GM19397 (cell line): ENCODE measurements at regions not wholly inside any gene's neighbourhood (a gene's known extent, or its start where the extent isn't known, plus 50 kb on each side); places are given as distances from the start of the nearest gene placed in this dataset.

Experiments
- ATAC-seq: cut with Tn5 transposase; IDR thresholded peaks from one replicate; pipeline ENCODE4 v1.9.1; 2021; ENCODE audit warnings: mild to moderate bottlenecking, moderate library complexity; ENCODE audit not compliant: unreplicated experiment

GRCh38 chr12:34340534-34341361, 318.5 kb downstream of the ALG10 start:
- ATAC-seq = no peak

GRCh38 chr12:34341362-34341733, 319.1 kb downstream of the ALG10 start:
- no peak for ATAC-seq

GRCh38 chr12:34342048-34342447, 319.8 kb downstream of the ALG10 start:
- no peak for ATAC-seq

GRCh38 chr12:34343345-34343744, 321.0 kb downstream of the ALG10 start:
- ATAC-seq = no peak

GRCh38 chr12:34343766-34344165, 321.5 kb downstream of the ALG10 start:
- no peak for ATAC-seq

- ATAC-seq = no peak
These were observed 322.7 kb downstream of the ALG10 start for GRCh38 chr12:34344851-34345522.

GRCh38 chr12:34345801-34346200, 323.5 kb downstream of the ALG10 start:
- ATAC-seq = no peak

- ATAC-seq = no peak
These were observed 324.2 kb downstream of the ALG10 start for GRCh38 chr12:34346372-34347034.

GRCh38 chr12:34347367-34347766, 325.1 kb downstream of the ALG10 start:
- ATAC-seq = no peak

- no peak for ATAC-seq
These were observed 325.8 kb downstream of the ALG10 start for GRCh38 chr12:34348064-34348463.

GRCh38 chr12:34348836-34349672, 326.8 kb downstream of the ALG10 start:
- no peak for ATAC-seq

GRCh38 chr12:34349673-34349961, 327.3 kb downstream of the ALG10 start:
- no peak for ATAC-seq

GRCh38 chr12:34350092-34351041, 328.1 kb downstream of the ALG10 start:
- no peak for ATAC-seq

- no peak for ATAC-seq
These were observed 329.8 kb downstream of the ALG10 start for GRCh38 chr12:34352098-34352497.

- ATAC-seq = no peak
These were observed 332.2 kb downstream of the ALG10 start for GRCh38 chr12:34354239-34355200.

GRCh38 chr12:34356233-34356987, 334.1 kb downstream of the ALG10 start:
- no peak for ATAC-seq

- no peak for ATAC-seq
These were observed 335.5 kb downstream of the ALG10 start for GRCh38 chr12:34357791-34358190.

GRCh38 chr12:34358198-34358597, 335.9 kb downstream of the ALG10 start:
- no peak for ATAC-seq
